GM19240 (cell line): ENCODE measurements at regions not wholly inside any gene's neighbourhood (a gene's known extent, or its start where the extent isn't known, plus 50 kb on each side); places are given as distances from the start of the nearest gene placed in this dataset.
"Not testable (repeated sequence)": the region's sequence is repeated elsewhere in the genome, so short reads cannot be mapped to it uniquely, and the experiment has no call there.

Source experiments
- DNase-seq: peaks from one replicate; pipeline ENCODE4 v3.0.0; 2011; ENCODE audit warnings: low spot score; ENCODE audit not compliant: insufficient read length

- no peak for DNase-seq
Observed at GRCh38 chr2:16907645-16908282, 242.1 kb upstream of the CYRIA start.

DNA sequence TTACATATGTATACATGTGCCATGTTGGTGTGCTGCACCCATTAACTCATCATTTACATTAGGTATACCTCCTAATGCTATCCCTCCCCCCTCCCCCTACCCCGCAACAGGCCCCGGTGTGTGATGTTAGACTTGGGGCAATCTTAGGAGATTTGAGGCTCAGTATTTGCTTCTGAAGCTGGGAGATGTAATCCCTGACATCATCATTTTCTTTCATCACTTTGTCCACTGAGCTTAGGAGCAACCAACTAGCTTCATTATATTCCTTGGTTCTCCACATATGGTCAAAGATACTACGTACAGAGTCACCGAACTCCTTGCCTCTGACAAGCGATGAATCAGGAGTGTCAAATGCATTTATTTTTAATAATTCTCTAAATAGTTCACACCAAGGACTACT is 239.7 kb upstream of the CYRIA start:
- DNase-seq, result not testable (repeated sequence)

DNA sequence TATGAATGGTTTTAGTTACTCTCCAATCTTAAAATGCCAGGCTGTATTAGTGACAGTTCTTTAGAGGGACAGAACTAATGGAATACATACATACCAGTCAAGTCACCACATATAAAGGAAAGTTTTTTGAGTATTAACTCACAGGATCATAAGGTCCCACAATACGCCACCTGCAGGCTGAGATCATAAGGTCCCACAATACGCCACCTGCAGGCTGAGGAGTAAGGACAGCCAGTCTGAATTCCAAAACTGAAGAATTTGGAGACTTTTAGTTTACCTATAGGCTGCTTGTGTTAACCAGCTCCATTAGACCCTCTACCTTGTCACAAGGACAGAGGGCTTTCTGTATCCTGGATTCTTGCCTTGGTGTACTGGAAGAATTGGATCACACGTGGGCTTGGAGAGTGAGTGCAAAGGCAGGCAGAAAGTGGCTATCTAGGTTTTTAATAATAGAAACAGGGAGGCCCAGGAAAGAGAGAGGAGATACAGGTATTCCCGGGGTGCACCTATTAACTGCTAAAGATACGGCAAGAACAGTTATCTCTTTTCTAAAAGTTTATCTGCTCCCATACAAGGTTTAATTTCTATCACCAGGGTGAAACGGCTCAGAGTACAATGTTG is 234.9 kb upstream of the CYRIA start:
- DNase-seq, result no peak

- no peak for DNase-seq
Observed at GRCh38 chr2:16899958-16900357, 234.3 kb upstream of the CYRIA start.

- DNase-seq, result no peak
Observed at GRCh38 chr2:16890081-16890480, 224.4 kb upstream of the CYRIA start.

DNA sequence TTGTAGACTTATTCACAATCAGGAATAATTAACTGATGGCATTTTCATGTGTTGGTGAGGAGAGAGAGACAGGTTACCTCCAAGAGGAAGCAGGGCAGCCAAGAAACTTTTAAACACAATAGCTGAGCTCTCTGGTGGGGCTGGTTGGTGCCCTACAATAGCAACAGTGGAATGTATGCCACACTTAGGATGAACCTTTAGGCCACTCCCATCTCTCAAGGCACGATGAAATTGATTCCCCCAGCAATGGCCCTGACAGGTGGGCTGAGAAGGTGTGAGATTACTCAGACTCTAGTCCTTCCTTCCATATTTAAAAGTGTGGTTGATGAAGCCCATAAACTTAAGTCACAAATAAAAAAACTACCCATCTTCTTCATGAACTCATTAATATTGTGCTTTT is 219.4 kb upstream of the CYRIA start:
- DNase-seq, result no peak

- no peak for DNase-seq
Observed at GRCh38 chr2:16882706-16883105, 217.1 kb upstream of the CYRIA start.

- no peak for DNase-seq
Observed at GRCh38 chr2:16881122-16881521, 215.5 kb upstream of the CYRIA start.

DNA sequence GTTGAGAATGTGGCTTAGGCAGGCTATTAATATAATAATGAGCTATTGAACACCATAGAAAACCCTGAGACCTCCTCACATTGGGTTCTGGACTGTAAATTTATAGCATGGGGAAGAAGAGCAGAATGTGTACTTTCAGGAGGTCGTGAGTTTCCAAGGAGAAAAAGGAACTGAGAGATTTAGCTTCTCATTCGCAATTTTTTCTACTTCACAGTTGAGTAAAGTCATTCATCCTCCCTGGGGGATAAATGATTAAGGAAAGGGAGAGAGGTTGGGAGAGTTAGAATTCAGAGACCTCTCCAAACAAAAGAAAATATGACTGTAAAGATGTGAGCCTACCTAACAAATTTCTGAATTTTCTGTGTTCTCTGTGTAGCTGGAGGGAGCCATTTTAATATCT is 205.8 kb upstream of the CYRIA start:
- DNase-seq, result no peak

GRCh38 chr2:16870491-16871076 is 204.9 kb upstream of the CYRIA start:
- no peak for DNase-seq

DNA sequence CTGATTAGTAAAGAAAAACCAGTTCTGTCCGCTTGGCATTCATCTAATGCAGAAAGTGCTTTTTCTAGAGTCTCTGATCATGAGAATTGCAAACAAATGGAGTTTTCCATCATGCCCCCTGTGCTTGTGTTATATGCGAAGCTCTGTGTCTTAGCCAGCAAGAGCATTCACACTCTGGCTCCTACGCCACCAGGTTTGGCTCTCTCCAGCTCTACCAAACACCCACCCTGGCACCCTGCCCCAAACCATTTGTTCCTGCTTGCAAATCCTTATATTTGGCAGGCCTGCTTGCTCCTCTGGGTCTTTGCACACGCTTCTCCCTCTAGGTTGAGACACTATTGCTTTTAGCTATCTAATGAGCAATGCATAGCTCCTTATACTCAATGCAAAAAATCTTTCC is 204.1 kb upstream of the CYRIA start:
- DNase-seq, result no peak

- no peak for DNase-seq
Observed at GRCh38 chr2:16862471-16862870, 196.8 kb upstream of the CYRIA start.

GRCh38 chr2:16861530-16861929 is 195.9 kb upstream of the CYRIA start:
- no peak for DNase-seq

GRCh38 chr2:16861111-16861510 is 195.5 kb upstream of the CYRIA start:
- no peak for DNase-seq

DNA sequence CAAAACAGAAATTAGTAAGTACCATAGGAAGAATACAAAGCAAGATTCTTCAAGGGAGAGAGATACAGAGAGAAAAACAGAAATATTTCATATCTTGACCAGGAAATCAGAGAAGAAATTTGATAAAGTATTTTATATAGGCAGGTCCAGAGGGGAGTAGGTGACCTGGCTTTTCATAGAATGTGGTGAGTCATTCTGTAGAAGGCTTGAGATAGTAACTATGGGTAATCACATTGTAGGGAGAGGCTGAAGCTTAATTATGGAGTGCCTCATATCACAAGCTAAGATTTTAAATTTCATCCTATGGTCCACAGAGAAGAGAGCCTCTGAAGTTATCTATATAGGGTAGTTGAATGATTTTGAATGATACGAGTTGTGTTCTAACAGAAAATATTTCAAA is 195.0 kb upstream of the CYRIA start:
- no peak for DNase-seq

DNA sequence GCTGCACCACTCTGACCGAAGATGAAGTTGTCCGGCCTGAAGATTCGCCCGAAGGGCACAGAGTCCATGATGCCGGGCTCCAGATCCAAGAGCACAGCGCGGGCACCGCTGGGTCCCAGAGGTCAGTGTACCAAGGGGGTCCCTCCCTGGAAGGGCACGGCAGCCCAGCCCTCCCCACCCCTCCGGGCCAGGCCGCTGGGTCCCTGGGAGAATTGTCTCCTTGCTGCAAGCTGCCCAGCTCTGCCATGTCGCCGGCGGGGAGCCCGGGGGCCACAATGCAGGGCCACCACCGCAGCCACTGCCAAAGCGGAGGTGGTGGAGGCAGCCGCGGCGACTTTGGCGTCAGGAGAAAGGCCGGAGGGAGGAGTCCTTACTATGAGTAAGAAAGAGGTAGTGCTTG is 189.5 kb upstream of the CYRIA start:
- DNase-seq, result no peak

GRCh38 chr2:16853088-16853487 is 187.5 kb upstream of the CYRIA start:
- no peak for DNase-seq

DNA sequence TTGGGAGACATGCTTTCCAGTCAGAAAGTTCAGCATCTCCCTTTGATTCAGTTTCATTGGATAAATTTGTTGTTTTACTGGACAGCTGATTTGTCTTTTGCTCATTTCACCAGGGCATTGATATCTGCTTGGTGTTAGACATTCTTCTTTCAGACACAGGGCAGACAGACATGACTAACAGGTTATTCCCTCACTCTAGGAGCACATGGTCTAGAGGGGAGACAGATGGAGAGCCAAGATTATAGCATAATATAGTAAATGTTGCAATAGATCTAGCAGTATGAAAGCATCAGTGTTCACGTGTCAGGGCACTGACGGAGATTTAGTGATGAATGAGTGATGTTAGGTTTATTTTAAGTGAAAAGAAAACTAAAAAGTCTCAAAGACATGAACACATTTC is 187.0 kb upstream of the CYRIA start:
- no peak for DNase-seq

GRCh38 chr2:16851126-16851525 is 185.5 kb upstream of the CYRIA start:
- no peak for DNase-seq

DNA sequence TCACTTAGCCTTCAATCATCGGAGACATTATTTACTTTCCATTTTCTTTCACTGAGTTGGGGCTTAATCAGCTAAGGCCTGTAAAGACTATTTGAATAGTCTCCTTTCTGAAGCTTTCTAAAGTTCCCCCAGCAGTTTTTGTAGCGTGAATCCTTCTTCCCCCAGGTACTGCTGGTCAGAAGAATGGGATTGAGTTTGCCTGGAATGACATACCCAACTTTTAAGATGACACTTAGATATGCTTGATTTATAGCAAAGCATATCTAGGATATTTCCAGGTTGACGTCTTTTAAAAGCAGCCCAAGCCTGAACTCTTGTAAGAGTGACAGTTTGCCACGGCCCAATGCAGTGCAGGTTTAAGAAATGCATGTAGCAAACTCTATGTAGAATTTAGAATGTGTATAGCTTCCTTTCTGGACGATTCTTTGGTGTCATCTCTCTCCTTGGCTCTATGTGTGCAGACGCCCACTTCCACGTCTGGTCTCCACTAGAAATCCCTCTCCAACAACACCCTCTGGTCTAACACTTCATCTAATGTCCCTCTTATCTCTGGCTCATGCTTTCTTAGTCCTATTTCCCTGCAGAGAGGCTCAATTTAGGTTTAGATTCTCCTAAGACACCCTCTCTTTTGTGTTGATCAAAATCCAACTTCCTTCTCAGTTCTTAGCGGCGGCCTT is 175.0 kb upstream of the CYRIA start:
- DNase-seq, result no peak

- no peak for DNase-seq
Observed at GRCh38 chr2:16832910-16833309, 167.3 kb upstream of the CYRIA start.

- no peak for DNase-seq
Observed at GRCh38 chr2:16828828-16829160, 163.2 kb upstream of the CYRIA start.
